Left lobe of liver (tissue), 2 donors: ENCODE measurements at regions not wholly inside any gene's neighbourhood (a gene's known extent, or its start where the extent isn't known, plus 50 kb on each side); places are given as distances from the start of the nearest gene placed in this dataset.

Experiments used
- ATAC-seq: fragments of 200-7000 bp; cut with Tn5 transposase; one replicate; pipeline ENCODE4 v1.9.1; 2020; ENCODE audit warnings: mild to moderate bottlenecking, moderate library complexity
- DNase-seq: peaks from one replicate; pipeline ENCODE4 v3.0.0-alpha.2; 2020; ENCODE audit warnings: low spot score
- donor health status: DM: no; HTN: no; CAD: no; lungs with moderate emphysema.
- donor health status: DM: no; HTN: yes; CAD: no.

DNA sequence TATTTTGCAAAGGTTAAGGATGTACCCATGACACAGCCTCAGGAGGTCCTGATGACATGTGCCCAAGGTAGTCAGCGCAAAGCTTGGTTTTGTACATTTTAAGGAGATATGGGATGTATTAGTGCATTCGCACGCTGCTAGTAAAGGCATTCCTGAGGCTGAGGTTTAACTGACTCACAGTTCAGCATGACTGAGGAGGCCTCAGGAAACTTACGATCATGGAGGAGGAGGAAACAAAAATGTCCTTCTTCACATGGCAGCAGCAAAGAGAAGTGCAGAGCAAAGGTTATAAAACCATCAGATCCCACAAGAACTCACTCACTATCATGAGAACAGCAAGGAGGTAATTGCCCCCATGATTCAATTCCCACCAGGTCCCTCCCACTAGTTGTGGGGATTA, 1017.4 kb downstream of the EFNB2 start:
- ATAC-seq (no peak), DNase-seq (no peak)

DNA sequence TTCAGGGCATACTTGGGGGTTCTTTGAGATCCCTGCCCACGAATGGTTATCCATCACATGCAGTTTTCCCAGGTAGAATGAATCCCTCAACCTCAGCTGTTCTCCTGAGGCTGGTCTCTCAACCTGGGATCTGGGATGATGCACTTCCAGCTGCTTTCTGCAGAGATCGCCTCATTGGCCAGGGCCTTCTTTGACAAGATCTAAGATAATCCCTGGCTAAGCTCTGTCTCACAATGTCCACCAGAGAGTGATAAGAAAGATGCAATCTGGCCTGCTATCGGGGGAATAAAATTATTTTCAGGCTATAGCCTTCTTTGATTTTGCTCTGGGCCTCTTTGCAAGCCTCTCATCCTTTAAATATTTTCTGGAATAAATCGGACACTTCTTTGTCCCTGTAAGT, 1021.1 kb downstream of the EFNB2 start:
- no peak for DNase-seq
- ATAC-seq: no peak

- ATAC-seq (no peak), DNase-seq (no peak)
Measured at GRCh38 chr13:105513448-105513847, 1022.0 kb downstream of the EFNB2 start.

- DNase-seq (no peak), ATAC-seq (no peak)
Measured at GRCh38 chr13:105509981-105510762, 1025.3 kb downstream of the EFNB2 start.

DNA sequence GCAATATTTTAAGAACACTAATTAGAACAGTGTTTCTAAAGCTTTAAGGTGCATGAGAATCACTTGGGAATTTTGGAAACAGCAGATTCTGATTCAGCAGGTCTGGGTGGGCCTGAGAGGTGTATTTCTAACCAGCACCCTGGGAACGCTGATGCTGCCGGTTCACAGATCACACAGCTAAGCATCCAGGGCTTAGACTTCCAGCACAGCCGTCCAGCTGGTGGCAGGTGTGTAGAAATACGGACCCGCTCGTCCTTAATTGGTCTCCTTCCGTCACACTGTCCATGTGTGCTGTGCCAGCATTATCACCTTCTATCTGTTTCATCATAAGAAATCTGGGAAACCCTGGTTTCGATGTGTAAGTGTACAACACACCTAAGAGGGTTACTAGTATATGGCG, 1029.0 kb downstream of the EFNB2 start:
- ATAC-seq: no peak
- no peak for DNase-seq

- ATAC-seq: no peak
- DNase-seq: no peak
Measured at GRCh38 chr13:105502193-105502592, 1033.3 kb downstream of the EFNB2 start.

GRCh38 chr13:105497597-105497996, 1037.9 kb downstream of the EFNB2 start:
- ATAC-seq: no peak
- no peak for DNase-seq

GRCh38 chr13:105492216-105492615, 1043.2 kb downstream of the EFNB2 start:
- no peak for DNase-seq
- no peak for ATAC-seq

GRCh38 chr13:105491345-105491744, 1044.1 kb downstream of the EFNB2 start:
- no peak for ATAC-seq
- no peak for DNase-seq

DNA sequence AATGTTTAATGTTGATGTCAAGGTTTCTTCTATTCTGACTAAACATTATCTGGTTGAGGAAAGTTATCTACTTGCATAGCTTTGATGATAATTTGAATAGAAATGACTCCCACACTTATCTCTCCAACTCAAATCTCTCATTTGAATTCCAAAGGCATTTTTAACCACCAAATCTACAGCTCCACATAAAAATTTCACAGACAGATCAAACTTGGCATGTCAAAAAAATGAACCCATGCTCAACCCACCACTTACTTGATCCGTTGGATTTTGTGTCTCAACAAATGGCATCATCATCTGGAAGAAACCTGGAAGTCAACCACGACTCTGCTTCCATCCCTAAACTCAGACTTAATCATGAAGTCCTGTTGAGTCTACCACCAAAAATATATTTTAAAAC, 1050.4 kb downstream of the EFNB2 start:
- ATAC-seq: no peak

GRCh38 chr13:105474983-105475610, 1060.4 kb downstream of the EFNB2 start:
- no peak for ATAC-seq
- DNase-seq: no peak

More for the DNA sequence above, 1050.4 kb downstream of the EFNB2 start:
- no peak for DNase-seq

DNA sequence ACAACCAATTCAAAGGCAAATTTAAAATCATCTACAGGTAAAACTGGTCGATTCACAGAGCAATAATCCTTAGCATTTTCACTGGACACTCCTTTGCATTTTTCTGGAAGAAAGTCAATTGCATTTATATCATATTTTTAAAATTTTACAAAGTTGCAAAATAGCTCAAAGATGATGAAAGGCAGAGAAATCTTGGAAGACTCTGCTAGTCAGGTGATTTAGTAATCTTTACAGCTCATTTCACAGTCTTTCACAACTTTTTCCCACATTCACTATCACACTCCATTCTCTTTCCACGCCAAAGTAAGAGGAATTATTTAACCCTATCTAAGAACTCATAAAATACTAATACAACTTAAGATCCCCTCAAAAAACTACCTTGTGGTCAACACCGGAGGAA, 1063.8 kb downstream of the EFNB2 start:
- DNase-seq (no peak), ATAC-seq (no peak)

GRCh38 chr13:105466376-105466775, 1069.1 kb downstream of the EFNB2 start:
- DNase-seq: no peak
- no peak for ATAC-seq

DNA sequence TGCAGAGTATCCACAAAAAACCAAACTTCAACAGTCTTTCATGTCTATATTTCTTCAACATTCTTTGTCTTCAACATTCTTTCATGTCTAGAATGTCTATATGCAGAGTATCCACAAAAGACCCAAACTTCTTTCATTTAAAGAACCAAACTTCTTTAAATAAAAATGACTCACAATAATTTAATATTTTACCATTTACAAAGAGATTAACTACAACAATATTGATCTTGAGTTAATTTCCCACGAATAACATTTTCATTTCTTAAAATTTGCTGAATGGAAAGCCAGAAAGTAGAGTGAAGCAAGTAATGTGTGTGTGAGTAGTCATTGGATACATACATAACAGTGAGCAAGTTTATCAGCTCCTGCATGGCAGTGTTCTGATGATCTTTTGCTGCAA, 1069.7 kb downstream of the EFNB2 start, which contains the start of gene DAOA:
DAOA (plus strand) TSS at position 301 of the 400 bp plus-strand sequence.
- DNase-seq: no peak
- ATAC-seq: no peak

- ATAC-seq (no peak), DNase-seq (no peak)
Measured at GRCh38 chr13:105465251-105465650, 1070.2 kb downstream of the EFNB2 start.

DNA sequence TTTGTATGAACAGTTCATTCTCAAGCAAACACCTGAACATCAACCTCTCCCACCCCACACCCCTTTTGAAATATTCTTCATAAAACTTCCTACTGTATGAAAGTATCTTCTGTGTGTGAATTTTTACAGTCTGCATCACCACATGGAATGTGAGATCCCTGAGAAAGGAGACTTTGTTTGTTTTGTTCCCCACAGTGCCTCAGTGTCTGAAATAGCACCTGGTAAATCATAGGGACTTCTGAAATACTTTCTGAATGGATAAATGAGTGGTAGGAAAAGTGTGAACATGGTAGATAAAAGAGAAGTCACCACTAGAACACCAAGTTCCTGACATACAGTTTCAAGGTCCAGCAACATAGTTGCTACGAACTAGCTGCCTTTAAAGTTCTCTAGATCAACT, 1071.2 kb downstream of the EFNB2 start:
- DNase-seq (no peak), ATAC-seq (no peak)

DNA sequence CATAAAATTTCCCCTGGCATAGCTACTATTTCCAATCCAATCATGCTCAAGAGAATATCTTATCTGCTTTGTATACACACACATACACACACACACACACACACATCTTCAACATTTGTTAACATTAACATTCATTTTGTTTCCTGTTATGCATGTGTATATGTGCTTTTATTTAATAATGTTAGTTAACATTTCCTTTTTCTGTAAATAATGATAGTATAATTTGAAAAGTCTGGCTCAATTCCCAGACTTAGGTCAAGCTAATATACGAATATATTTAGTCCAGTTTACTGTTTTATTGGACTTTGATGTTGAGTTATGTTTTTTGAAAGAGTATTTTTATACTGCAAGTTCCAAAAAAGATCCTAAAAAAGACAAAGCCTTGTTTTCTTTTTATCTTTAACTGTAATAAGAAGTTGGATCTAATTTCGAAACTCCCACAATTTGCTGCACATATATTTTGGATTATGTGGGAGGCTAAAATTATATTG, 1072.4 kb downstream of the EFNB2 start:
- DNase-seq (no peak), ATAC-seq (no peak)

- no peak for DNase-seq
- no peak for ATAC-seq
Measured at GRCh38 chr13:105462098-105462497, 1073.4 kb downstream of the EFNB2 start.

DNA sequence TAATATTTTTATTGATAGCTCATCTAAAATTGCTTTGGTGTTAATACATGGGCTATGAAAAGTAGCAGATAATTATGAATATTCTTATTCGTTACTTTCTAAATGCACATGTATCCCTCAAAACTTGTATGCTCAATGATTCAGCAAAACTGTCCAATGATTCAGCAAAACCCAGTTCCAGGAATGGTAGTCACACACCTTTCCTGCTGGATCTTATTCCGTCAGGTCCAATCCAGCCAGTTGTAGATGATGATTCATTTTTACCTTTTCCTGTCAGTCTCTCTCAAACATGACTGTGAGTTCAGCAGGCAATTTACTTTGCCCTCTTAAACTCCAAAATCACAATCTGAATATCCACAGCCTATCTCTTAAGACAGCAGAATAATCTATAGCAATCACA, 1082.6 kb downstream of the EFNB2 start:
- ATAC-seq (no peak), DNase-seq (no peak)

- no peak for ATAC-seq
- DNase-seq: no peak
Measured at GRCh38 chr13:105450784-105451183, 1084.7 kb downstream of the EFNB2 start.

GRCh38 chr13:105448811-105449210, 1086.7 kb downstream of the EFNB2 start:
- DNase-seq (no peak), ATAC-seq (no peak)

DNA sequence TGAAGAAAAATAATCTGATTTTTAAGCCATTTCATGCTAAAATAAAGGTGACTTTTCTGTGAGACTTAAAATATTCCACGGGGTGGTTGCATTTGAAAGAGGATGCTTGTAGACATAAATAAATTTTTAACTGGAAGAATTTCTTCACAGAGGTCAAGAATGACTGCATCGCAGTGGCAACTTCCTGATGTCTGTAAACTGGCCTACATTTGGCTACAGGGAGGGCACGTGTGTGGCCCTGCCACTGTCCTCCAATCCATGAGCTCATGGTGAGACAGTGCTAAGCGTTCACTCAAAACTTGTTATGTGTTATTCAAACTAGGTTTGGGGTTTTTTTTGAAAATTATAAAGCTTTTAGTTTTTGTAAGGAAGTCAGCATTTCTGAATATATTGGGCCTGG, 1089.3 kb downstream of the EFNB2 start:
- no peak for ATAC-seq

More for the DNA sequence above, 1089.3 kb downstream of the EFNB2 start:
- DNase-seq: no peak
